ENCODE measurements at regions not wholly inside any gene's neighbourhood (a gene's known extent, or its start where the extent isn't known, plus 50 kb on each side); places are given as distances from the start of the nearest gene placed in this dataset.
"Not testable (repeated sequence)": the region's sequence is repeated elsewhere in the genome, so short reads cannot be mapped to it uniquely, and the experiment has no call there.

GRCh38 chr5:130596647-130597046 lies 568.4 kb downstream of the HINT1 start:
- H3K9ac ChIP-seq (ENCODE audit: low read length in 2 of 2); H3K27me3 ChIP-seq (ENCODE audit: control insufficient read depth in 1 of 2, insufficient read depth in 2 of 2, low read length in 2 of 2); H3K9me3 ChIP-seq (ENCODE audit: control insufficient read depth in 2 of 2, low read length in 2 of 2); H3K4me1 ChIP-seq (ENCODE audit: control insufficient read depth, insufficient read depth, low read length); H3K4me3 ChIP-seq (ENCODE audit: low read length in 2 of 2); H3K36me3 ChIP-seq (ENCODE audit: control insufficient read depth in 2 of 2, insufficient read depth in 2 of 2, low read length in 2 of 2); H3K27ac ChIP-seq (ENCODE audit: low read length): not testable (repeated sequence)

DNA sequence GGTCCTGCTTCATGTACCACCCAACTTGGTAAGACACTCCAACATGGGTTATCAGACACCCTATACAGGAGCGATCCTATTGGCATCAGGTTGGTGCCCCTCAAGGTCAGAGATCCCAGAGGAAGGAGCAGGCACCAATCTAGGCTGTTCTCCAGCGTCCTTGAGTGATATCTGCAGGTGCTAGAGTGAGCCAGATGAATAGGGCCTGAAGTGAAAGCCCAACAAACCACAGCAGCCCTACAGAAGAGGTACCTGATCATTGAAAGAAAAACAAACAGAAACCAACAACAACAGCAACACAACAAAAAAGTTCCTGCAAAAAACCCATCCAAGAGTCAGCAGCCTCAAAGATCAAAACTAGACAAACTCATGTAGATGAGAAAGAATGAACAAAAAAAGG lies 584.8 kb downstream of the HINT1 start:
- no peaks in the 10 kb centered on the region for H3K4me1 ChIP-seq (ENCODE audit: control insufficient read depth, insufficient read depth, low read length)
- no peaks in the 10 kb centered on the region for H3K36me3 ChIP-seq (ENCODE audit: control insufficient read depth in 2 of 2, insufficient read depth in 2 of 2, low read length in 2 of 2)
- no peak overlapping the region for H3K9ac ChIP-seq (ENCODE audit: low read length in 2 of 2)
- H3K9me3 ChIP-seq (ENCODE audit: control insufficient read depth in 2 of 2, low read length in 2 of 2) = peaks cover 0 to 4% of the 10 kb centered on the region in 2 donors
- H3K27ac ChIP-seq (ENCODE audit: low read length) = no peak overlapping the region
- H3K27me3 ChIP-seq (ENCODE audit: control insufficient read depth in 1 of 2, insufficient read depth in 2 of 2, low read length in 2 of 2) = no peaks in the 10 kb centered on the region
- H3K4me3 ChIP-seq (ENCODE audit: low read length in 2 of 2) = no peak overlapping the region

DNA sequence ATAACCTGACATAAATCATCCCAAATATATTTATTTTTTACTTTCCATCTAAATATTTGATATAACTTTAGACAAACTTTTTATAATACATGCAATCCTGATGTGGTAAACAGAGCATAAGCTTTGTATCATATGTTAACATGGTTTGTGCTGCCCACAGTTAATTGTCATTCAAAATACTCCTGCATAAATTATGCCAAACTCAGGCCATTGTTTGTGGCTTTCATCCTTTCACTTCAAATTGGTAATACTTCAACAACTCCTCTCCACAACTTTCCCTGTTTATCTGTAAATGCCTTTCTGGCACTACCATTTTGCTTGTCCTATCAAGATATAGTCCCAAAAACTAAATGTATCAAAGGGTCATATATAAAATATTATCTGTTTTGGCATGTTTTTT lies 586.7 kb downstream of the HINT1 start:
- no peaks in the 10 kb centered on the region for H3K27me3 ChIP-seq (ENCODE audit: control insufficient read depth in 1 of 2, insufficient read depth in 2 of 2, low read length in 2 of 2)
- H3K9me3 ChIP-seq (ENCODE audit: control insufficient read depth in 2 of 2, low read length in 2 of 2) = peaks cover 0 to 4% of the 10 kb centered on the region in 2 donors
- H3K4me1 ChIP-seq (ENCODE audit: control insufficient read depth, insufficient read depth, low read length) = no peaks in the 10 kb centered on the region
- H3K36me3 ChIP-seq (ENCODE audit: control insufficient read depth in 2 of 2, insufficient read depth in 2 of 2, low read length in 2 of 2) = no peaks in the 10 kb centered on the region
- no peak overlapping the region for H3K4me3 ChIP-seq (ENCODE audit: low read length in 2 of 2)
- H3K9ac ChIP-seq (ENCODE audit: low read length in 2 of 2) = no peak overlapping the region
- H3K27ac ChIP-seq (ENCODE audit: low read length) = no peak overlapping the region

DNA sequence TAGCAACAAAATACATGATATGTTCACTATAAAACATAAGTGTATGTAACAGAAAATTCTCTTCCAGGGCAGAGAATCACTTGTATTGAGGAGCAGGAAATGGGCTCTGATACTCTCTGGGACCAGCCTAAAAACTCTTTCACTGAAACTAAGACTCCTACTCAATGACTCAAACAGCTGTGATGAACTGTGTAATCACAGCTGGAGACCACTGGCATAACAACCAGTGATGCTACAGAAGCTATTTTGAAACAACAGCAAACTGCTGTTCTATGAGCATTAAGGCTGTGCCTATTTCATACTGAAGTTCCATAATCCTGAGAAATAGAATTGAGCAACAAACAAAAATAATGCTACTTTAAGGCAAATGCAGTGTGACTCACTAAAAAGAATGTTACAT lies 594.0 kb downstream of the HINT1 start:
- no peaks in the 10 kb centered on the region for H3K9me3 ChIP-seq (ENCODE audit: control insufficient read depth in 2 of 2, low read length in 2 of 2)
- no peaks in the 10 kb centered on the region for H3K4me1 ChIP-seq (ENCODE audit: control insufficient read depth, insufficient read depth, low read length)
- no peak overlapping the region for H3K27ac ChIP-seq (ENCODE audit: low read length)
- H3K9ac ChIP-seq (ENCODE audit: low read length in 2 of 2) = no peak overlapping the region
- no peaks in the 10 kb centered on the region for H3K27me3 ChIP-seq (ENCODE audit: control insufficient read depth in 1 of 2, insufficient read depth in 2 of 2, low read length in 2 of 2)
- H3K4me3 ChIP-seq (ENCODE audit: low read length in 2 of 2) = no peak overlapping the region
- no peaks in the 10 kb centered on the region for H3K36me3 ChIP-seq (ENCODE audit: control insufficient read depth in 2 of 2, insufficient read depth in 2 of 2, low read length in 2 of 2)

DNA sequence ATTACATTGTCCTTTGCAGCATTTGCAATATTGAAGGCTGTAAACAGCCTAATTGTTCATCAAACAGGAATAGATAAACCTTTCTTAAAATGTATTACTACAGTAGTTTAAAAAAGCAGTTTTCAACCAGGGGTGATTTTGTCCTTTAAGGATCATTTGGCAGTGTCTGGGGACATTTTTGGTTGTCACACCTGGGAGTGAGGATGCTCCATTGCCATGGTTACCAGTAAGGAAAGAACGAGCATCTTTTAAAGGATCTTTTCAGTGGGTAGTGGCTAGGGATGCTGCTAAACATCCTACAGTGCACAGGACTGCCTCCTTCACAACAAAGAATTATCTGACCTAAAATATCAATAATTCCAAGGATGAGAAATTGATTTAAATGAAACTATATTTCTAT lies 596.3 kb downstream of the HINT1 start:
- Histone ChIP-seq H3K36me3 (ENCODE audit: control insufficient read depth in 2 of 2, insufficient read depth in 2 of 2, low read length in 2 of 2) (no peaks in the 10 kb centered on the region), H3K9me3 (ENCODE audit: control insufficient read depth in 2 of 2, low read length in 2 of 2) (no peaks in the 10 kb centered on the region), H3K4me3 (ENCODE audit: low read length in 2 of 2) (no peak overlapping the region), H3K4me1 (ENCODE audit: control insufficient read depth, insufficient read depth, low read length) (no peaks in the 10 kb centered on the region), H3K27me3 (ENCODE audit: control insufficient read depth in 1 of 2, insufficient read depth in 2 of 2, low read length in 2 of 2) (no peaks in the 10 kb centered on the region), H3K27ac (ENCODE audit: low read length) (no peak overlapping the region), H3K9ac (ENCODE audit: low read length in 2 of 2) (no peak overlapping the region)

- Histone ChIP-seq H3K9me3 (ENCODE audit: control insufficient read depth in 2 of 2, low read length in 2 of 2) (no peaks in the 10 kb centered on the region), H3K9ac (ENCODE audit: low read length in 2 of 2) (no peak overlapping the region), H3K36me3 (ENCODE audit: control insufficient read depth in 2 of 2, insufficient read depth in 2 of 2, low read length in 2 of 2) (no peaks in the 10 kb centered on the region), H3K27me3 (ENCODE audit: control insufficient read depth in 1 of 2, insufficient read depth in 2 of 2, low read length in 2 of 2) (no peaks in the 10 kb centered on the region), H3K27ac (ENCODE audit: low read length) (no peak overlapping the region), H3K4me3 (ENCODE audit: low read length in 2 of 2) (no peak overlapping the region), H3K4me1 (ENCODE audit: control insufficient read depth, insufficient read depth, low read length) (no peaks in the 10 kb centered on the region)
These were observed 609.6 kb downstream of the HINT1 start for GRCh38 chr5:130555429-130555828.

- H3K36me3 ChIP-seq (ENCODE audit: control insufficient read depth in 2 of 2, insufficient read depth in 2 of 2, low read length in 2 of 2) = no peaks in the 10 kb centered on the region
- H3K27me3 ChIP-seq (ENCODE audit: control insufficient read depth in 1 of 2, insufficient read depth in 2 of 2, low read length in 2 of 2) = no peaks in the 10 kb centered on the region
- H3K4me1 ChIP-seq (ENCODE audit: control insufficient read depth, insufficient read depth, low read length) = no peaks in the 10 kb centered on the region
- H3K9ac ChIP-seq (ENCODE audit: low read length in 2 of 2) = no peak overlapping the region
- no peaks in the 10 kb centered on the region for H3K9me3 ChIP-seq (ENCODE audit: control insufficient read depth in 2 of 2, low read length in 2 of 2)
- no peak overlapping the region for H3K4me3 ChIP-seq (ENCODE audit: low read length in 2 of 2)
- no peak overlapping the region for H3K27ac ChIP-seq (ENCODE audit: low read length)
These were observed 614.5 kb downstream of the HINT1 start for GRCh38 chr5:130550562-130550928.

DNA sequence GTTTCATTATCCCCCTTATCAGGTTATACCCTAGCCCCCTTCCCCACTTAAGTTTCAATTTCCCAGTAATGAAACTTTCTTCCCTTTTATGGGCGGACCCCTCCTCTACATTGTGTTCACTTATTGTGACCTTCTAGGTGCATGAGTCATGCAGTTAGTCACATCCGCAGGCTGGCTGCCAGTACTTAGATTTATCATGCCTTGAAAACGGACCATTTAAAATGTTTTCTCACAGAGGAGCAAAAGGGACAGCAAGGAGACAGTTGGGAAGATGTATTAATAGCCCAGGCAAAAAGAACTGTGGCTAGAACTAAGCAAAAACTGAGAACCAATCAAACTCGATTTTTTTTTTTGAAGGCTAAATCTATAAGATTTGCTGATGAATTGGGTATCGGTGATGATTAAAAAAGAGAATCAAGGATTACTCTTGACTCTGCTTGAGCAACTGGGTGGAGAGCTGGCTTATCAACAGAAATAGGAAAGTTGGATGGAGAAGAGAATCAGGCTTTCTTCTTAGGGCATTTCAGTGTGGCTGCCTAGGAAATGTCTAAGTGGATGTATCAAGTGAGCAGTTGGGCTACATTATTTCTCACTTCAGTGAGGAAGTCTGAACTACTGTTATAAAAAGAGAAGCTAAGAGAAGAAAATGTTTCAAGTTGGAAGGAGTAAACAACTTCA lies 615.0 kb downstream of the HINT1 start:
- Histone ChIP-seq H3K4me3 (ENCODE audit: low read length in 2 of 2) (no peak overlapping the region), H3K4me1 (ENCODE audit: control insufficient read depth, insufficient read depth, low read length) (no peaks in the 10 kb centered on the region), H3K27ac (ENCODE audit: low read length) (no peak overlapping the region), H3K36me3 (ENCODE audit: control insufficient read depth in 2 of 2, insufficient read depth in 2 of 2, low read length in 2 of 2) (no peaks in the 10 kb centered on the region), H3K27me3 (ENCODE audit: control insufficient read depth in 1 of 2, insufficient read depth in 2 of 2, low read length in 2 of 2) (no peaks in the 10 kb centered on the region), H3K9me3 (ENCODE audit: control insufficient read depth in 2 of 2, low read length in 2 of 2) (peaks cover 0 to 1% of the 10 kb centered on the region in 2 donors), H3K9ac (ENCODE audit: low read length in 2 of 2) (no peak overlapping the region)

DNA sequence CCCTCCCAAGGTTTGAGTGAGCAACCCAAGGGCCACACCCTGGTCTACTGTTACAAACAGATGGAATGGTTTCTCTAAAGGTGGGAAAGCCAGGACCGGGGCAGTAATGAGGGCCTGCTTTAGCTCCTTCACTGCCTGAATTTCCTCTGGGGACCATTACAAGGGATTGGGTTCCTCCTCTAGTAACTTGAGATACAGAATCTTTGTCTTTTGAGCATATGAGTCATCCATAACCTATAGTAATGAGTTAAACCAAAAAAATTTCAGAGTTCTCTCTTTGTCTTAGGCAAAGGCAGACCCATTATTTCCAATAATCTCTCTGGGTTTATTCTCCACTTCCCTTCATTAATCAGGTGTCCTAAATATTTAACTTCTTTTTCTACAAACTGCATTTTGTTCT lies 618.8 kb downstream of the HINT1 start:
- Histone ChIP-seq H3K36me3 (ENCODE audit: control insufficient read depth in 2 of 2, insufficient read depth in 2 of 2, low read length in 2 of 2) (no peaks in the 10 kb centered on the region), H3K4me3 (ENCODE audit: low read length in 2 of 2) (no peak overlapping the region), H3K27me3 (ENCODE audit: control insufficient read depth in 1 of 2, insufficient read depth in 2 of 2, low read length in 2 of 2) (no peaks in the 10 kb centered on the region), H3K9ac (ENCODE audit: low read length in 2 of 2) (no peak overlapping the region), H3K27ac (ENCODE audit: low read length) (no peak overlapping the region), H3K9me3 (ENCODE audit: control insufficient read depth in 2 of 2, low read length in 2 of 2) (peaks cover 9 to 12% of the 10 kb centered on the region in 2 donors), H3K4me1 (ENCODE audit: control insufficient read depth, insufficient read depth, low read length) (no peaks in the 10 kb centered on the region)

DNA sequence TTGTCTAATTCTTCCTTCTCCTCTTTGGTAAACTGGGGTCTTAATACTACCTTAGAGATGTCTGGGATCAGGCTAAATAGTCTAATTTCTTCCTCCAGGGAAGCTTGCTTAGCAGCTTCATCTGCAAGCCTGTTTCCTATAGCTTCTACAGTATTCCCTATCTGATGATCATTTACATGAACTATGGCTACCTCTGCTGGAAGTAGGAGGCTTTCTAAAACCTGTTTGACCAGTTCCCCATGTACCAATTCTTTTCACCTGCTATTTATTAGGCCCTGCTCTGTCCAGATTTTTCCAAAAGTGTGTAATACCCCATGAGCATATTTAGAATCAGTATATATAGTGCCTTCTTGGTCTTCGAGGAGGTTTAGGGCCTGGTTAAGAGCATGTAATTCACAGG lies 619.8 kb downstream of the HINT1 start:
- Histone ChIP-seq H3K27me3 (ENCODE audit: control insufficient read depth in 1 of 2, insufficient read depth in 2 of 2, low read length in 2 of 2) (no peaks in the 10 kb centered on the region), H3K4me1 (ENCODE audit: control insufficient read depth, insufficient read depth, low read length) (no peaks in the 10 kb centered on the region), H3K9me3 (ENCODE audit: control insufficient read depth in 2 of 2, low read length in 2 of 2) (peaks cover 9 to 12% of the 10 kb centered on the region in 2 donors), H3K4me3 (ENCODE audit: low read length in 2 of 2) (no peak overlapping the region), H3K9ac (ENCODE audit: low read length in 2 of 2) (no peak overlapping the region), H3K36me3 (ENCODE audit: control insufficient read depth in 2 of 2, insufficient read depth in 2 of 2, low read length in 2 of 2) (no peaks in the 10 kb centered on the region), H3K27ac (ENCODE audit: low read length) (no peak overlapping the region)

- Histone ChIP-seq H3K9me3 (ENCODE audit: control insufficient read depth in 2 of 2, low read length in 2 of 2) (peaks cover 9 to 12% of the 10 kb centered on the region in 2 donors), H3K27me3 (ENCODE audit: control insufficient read depth in 1 of 2, insufficient read depth in 2 of 2, low read length in 2 of 2) (no peaks in the 10 kb centered on the region), H3K9ac (ENCODE audit: low read length in 2 of 2) (no peak overlapping the region), H3K27ac (ENCODE audit: low read length) (no peak overlapping the region), H3K36me3 (ENCODE audit: control insufficient read depth in 2 of 2, insufficient read depth in 2 of 2, low read length in 2 of 2) (no peaks in the 10 kb centered on the region), H3K4me1 (ENCODE audit: control insufficient read depth, insufficient read depth, low read length) (no peaks in the 10 kb centered on the region), H3K4me3 (ENCODE audit: low read length in 2 of 2) (no peak overlapping the region)
These were observed 623.3 kb downstream of the HINT1 start for GRCh38 chr5:130541617-130542221.

Data from stomach smooth muscle (tissue), 2 donors.